GM08714 (cell line): ENCODE measurements at regions not wholly inside any gene's neighbourhood (a gene's known extent, or its start where the extent isn't known, plus 50 kb on each side); places are given as distances from the start of the nearest gene placed in this dataset.

ENCODE experiments used
- H3K4me3 ChIP-seq: fragments of 200-500 bp; sonication (Bioruptor generic); 2 replicates; pipeline ENCODE4 v1.5.1; 2014; ENCODE audit warnings: mild to moderate bottlenecking, low read length, inconsistent platforms
- ZNF274 ChIP-seq: IDR thresholded peaks from 2 replicates; pipeline ENCODE4 v1.6.1; 2012; ENCODE audit warnings: mild to moderate bottlenecking, low read depth, low read length

DNA sequence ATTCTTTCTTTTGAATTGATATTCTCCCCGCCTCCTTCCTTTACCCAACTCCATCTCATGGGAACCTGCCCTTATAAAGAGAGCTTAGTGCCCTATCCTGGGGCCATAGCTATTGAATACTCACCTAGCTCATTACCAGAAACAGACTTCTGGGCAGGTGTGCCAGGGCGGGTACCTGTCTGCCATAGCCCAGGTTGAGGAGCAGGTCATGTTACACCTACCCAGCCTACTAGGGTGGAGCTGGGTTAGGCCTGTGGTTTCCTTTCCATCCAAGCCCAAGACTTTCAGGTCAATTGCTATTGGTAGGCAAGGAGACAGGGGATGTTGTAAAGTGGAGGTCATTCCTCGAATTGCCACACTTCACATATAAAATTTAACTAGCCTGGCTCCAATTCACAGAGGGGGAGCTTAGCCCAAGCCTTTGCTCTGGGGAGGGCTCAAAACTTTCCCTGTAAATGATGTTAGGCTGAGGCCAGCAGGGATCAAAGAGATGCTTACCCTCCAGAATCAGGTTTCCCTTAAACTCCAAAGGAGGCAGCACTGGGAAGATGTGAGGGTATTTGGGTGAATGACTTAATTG is 87.1 kb upstream of the IPO9 start:
- no peak overlapping the region for H3K4me3 ChIP-seq

DNA sequence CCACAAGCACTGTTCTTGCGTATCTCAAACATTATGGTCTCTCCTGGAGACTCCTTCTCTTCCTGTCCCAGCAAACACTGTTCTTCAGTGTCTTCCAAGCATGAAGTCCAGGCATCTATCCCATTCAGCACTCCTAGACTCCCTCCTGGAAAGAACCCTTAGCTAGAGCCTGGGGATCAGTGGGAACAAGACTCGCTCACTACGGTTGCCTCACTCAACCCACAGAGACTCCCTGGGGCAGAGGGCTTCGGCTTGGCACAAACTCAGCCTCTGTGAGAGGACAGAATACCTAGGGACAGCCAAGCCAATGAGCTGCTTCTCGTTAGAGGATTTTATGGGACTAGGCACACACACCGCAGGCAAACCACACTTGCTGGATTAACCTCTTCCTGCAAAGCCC is 86.5 kb upstream of the IPO9 start:
- no peak overlapping the region for H3K4me3 ChIP-seq
- TF ChIP-seq ZNF274: no peak

More for the DNA sequence above, 87.1 kb upstream of the IPO9 start:
- TF ChIP-seq ZNF274: no peak

DNA sequence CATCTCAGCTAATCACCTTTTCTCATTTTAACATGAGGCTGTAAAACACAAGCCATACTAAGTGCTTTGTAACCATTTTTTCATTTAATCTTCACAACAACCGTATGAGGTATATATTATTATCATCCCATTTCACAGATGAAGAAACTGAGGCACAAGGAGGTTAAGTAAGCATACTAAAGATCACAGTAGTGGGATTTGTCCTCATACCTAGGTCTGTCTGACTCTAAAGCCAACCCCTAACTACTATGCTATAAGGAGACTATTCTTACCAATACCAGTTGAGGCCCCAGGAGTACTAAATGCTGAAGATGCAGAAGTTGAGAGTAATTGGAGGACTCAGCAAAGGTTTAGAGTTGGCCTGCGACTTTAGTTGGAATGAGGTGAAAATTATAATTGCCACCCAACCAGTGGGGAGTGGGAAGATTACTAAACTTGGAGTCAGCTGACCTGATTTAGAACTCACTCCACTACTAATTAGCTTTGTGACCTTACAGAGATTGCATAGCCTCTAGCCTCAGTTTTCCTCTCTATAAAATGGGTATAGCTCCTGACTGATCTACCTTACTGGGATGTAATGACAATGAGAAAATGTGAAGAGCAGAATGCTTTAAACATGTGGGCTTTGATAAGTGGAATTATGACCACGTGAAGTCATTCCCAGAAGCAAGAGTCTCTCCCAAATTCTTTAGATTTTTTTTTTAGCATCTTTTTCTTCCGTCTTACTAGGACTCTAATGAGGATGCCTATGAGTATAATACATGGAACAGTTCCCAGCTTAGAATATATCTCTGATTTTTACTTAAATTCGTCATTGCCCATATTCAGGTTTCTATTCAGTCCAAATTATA is 85.8 kb upstream of the IPO9 start:
- no peak overlapping the region for H3K4me3 ChIP-seq
- TF ChIP-seq ZNF274: no peak

DNA sequence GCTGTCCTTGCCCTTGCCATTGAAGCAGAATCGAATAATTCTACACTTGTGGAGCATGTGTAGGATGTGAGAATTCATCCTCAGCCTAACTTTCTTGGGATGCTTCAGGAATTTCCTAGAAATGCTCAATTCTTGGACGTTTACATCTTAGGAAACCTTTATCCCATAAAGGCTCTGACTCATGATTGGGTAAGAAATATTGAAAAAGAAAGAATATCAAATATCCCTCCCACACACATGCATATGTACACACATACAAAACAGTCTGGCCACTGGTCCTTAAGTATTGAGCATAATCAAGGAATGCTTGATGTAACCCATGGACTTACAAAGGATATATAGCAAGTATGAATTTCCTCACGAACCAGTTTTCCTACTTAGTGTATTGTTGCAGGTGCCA is 83.9 kb upstream of the IPO9 start:
- H3K4me3 ChIP-seq: no peak overlapping the region
- no peak for TF ChIP-seq ZNF274

DNA sequence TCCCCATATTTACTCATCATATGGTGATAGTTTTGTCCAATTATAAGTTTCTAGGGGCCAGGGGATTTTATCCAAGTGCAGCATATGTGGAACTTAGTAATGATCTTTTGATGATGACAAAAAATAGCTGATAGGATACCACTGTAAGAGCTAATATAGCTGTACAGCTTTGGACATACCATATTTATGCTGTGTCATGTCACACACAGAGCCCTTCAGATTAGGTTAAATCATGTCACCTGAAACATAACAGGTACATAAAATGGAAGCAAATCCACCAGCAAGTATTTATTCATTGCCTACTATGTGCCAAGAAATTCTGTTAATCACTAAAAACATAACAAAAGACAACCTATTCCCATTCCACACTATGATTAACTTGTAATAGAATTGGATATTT is 82.8 kb upstream of the IPO9 start:
- TF ChIP-seq ZNF274: no peak
- no peak overlapping the region for H3K4me3 ChIP-seq

DNA sequence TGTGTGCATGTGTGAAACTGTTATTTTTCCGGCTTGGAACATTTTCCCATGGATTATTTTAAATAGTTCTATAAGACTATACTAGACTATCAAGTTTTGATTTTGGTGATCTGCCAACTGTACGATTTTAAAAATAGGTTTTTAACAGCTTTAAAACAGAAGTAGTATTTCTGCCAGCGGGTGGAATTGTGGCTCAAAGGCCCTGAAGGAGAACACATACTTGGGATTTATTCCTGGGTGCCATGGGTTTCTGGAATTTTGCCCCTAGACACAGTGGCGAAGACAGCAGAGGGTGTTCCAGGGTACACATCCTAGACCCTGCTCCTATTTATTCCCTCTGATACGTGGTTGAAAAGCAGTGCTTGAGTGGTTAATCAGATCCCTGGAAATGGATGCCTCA is 81.7 kb upstream of the IPO9 start:
- no peak overlapping the region for H3K4me3 ChIP-seq
- no peak for TF ChIP-seq ZNF274

DNA sequence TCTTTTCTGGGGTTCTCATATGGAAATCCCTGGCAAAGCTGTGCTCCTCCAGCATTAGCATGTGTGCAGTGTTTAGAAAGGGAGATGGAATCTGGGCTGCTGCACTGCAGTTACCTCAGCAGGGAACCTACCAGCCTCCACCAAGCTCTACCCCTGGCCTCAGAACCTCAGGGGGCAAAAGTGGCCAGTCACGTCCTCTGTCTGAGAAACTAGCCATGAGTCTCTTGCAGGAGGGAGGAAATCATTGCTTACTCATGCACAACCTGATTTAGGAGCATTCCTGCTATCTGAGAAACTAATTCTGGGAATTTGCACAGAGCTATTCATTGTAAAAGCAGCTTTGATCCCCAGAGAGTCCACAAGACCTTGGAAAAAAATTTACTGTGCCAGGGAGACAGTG is 80.6 kb upstream of the IPO9 start:
- no peak overlapping the region for H3K4me3 ChIP-seq
- TF ChIP-seq ZNF274: no peak

DNA sequence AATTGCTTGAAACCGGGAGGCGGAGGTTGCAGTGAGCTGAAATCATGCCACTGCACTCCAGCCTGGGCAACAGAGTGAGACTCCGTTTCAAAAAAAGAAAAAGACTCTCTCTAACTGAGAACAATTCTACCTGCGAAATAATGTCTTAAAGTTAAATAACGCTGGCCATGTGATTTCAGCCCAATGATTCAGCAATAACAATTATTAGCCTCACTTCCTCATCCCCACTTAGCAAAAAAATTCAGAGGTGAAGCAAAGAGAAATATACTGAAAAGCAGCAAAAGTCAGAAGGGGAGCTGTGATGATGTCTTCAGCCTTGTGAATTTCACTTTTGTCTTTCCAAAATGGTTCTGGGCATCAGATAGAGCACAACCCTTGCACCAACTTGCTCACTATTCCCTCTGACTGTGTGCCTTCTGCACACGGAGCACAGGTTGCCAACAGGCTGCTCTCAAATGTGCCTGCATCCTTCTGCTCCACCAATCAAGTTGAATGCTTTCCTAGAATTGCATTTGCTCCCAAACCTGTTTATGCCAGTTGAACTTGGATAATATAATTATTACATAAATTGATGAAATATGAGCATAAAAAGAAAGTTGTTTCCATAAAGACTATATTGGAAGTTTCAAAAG is 79.8 kb upstream of the IPO9 start:
- TF ChIP-seq ZNF274: no peak
- H3K4me3 ChIP-seq: no peak overlapping the region

DNA sequence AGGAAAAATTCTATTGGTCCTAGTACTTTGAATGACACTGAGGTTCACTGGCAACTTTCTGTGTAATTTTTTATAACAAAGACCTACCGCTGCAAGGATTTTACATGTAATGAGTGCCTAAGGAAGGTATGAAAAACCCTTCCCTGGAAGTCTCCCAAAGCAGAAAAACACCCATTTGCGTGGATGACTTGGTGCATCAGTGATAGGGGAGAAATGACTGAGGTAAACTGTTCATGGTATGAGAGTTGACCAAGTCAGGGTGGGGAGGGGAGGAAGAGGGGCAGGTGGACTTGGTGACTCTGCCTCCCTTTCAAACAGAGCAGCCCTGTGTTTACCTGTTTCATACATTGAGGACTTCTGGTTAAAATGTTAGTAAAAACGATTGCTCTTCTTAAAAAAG is 78.8 kb upstream of the IPO9 start:
- no peak overlapping the region for H3K4me3 ChIP-seq
- no peak for TF ChIP-seq ZNF274

DNA sequence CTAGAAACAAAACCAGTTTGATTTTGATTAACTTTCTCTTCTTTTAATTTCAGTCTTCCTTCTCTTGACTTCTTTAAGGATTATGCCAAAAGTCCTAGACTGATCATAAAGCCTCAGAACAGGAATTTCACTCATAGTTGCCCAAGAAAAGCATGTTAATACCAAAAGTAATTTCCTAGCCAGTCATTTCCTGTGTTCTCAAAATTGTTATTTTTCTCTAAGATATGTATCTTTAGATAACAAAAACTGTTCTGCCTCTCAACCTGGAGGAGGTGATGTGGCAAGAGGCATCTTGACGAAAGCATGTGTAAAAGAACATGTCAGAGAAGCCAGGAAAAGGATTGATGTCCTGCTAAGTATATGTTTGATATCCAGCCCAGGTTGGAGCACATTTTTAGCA is 78.0 kb upstream of the IPO9 start:
- no peak for TF ChIP-seq ZNF274
- no peak overlapping the region for H3K4me3 ChIP-seq

DNA sequence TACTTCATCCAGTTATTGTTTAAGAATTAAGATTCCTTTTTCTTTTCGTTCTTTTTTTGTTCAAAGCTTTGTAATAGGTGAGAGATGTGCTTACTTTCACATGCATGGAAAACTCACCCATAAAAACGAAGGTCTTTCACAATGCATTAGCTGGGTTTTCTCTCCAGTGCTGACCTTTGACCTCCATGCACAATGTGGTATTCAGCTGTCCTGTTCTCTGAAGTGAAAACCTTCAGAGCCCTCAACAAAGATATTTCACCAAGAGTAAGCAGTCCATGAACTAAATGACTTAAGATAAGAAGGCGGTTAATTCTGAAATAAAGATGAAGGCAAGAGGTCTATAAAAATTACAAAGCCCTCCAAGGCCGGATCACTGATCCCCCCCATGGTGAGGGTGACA is 77.1 kb upstream of the IPO9 start:
- no peak for TF ChIP-seq ZNF274
- no peak overlapping the region for H3K4me3 ChIP-seq

DNA sequence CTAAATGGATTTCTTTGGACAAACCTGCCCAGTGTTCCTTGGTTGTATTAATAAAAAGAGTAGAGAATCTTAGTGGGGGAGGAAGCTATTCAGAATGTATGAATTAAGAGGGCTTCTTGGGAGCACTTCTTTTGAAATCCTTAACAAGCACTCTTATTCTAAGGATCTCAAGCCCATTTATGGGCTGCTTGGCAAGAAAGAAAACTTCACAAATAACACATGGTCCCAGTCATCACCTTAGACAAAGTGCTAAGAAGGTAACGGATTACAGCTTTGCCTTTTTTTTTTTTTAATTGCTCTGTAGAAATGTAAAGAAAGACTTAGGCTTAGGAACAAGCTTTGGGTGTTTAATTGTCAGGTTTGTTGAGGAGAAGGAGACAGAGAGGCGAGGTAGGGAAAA is 76.6 kb upstream of the IPO9 start:
- H3K4me3 ChIP-seq: no peak overlapping the region
- no peak for TF ChIP-seq ZNF274

DNA sequence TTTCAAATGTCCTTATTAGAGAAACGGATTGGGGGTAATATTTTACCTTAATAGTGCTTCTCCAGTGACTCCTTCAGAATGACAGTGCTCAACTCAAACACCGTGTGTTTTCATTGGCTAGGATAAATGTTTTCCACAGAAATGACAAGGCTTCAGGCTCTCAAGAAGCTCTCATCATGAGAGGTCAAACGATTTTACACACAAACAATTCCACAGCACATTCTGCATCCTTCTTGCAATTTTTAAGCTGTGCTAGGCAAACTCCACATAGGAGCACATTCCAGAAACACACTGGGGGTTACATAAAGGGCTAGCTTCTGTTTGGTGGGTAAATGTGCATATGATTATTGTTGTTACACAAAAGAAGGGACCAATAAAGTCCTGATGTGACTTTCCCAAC is 75.5 kb upstream of the IPO9 start:
- no peak overlapping the region for H3K4me3 ChIP-seq
- no peak for TF ChIP-seq ZNF274

DNA sequence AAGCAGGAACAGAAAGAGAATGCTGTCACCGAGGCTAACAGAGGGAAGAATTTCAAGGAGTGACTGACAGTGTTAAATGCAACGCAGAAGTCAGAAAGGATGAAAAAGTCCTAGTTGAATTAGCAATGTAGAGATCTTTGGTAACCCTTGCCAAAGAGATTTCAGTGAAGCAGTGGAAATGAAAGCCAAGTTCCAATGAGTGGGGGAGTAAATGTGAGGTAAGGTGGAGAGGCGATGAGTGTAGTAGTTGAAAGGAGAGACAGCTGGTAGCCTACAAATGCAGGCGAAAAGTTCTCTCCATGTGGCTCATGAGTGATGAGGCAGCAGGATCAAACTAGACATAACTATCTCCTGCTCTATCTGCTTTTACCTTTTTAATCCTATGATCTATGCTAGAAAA is 74.6 kb upstream of the IPO9 start:
- TF ChIP-seq ZNF274: no peak
- no peak overlapping the region for H3K4me3 ChIP-seq

DNA sequence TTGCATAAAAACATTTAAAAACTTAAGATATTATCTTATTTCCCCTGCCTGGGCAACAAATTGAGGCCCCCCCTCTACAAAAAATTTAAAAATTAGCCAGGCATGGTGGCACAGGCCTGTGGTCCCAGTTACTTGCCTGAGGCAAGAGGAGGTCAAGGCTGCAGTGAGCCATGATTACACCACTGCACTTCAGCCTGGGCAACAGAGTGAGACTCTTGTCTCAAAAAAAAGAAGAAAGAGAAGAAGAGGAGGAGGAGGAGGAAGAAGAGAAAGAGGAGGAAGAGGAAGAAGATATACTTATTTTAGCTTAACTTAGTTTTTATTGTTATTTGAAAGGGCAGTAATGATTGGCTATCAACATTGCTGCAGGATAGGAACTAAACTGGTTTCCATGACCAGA is 73.8 kb upstream of the IPO9 start:
- H3K4me3 ChIP-seq: no peak overlapping the region
- TF ChIP-seq ZNF274: no peak

DNA sequence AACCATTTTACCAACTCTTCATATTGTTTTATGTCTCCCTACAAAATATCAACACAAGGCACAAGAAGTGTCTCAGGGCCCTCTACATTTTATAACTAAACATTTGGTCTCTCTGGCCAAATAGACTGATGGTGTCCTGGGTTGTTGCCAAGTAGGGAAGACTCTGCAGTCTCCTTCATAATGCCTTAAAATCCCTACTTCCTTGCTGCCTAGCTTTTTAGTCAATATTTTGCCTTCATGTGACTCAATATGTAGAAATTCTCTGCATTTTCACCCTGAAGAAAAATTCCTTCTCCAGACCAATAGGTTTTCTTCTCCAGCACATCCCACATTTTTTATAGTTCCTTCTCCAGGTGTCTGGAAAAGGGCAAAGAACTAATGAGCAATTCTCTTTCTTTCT is 72.6 kb upstream of the IPO9 start:
- TF ChIP-seq ZNF274: no peak

More for the DNA sequence above, 72.6 kb upstream of the IPO9 start:
- no peak overlapping the region for H3K4me3 ChIP-seq
